ENCODE measurements at regions not wholly inside any gene's neighbourhood (a gene's known extent, or its start where the extent isn't known, plus 50 kb on each side); places are given as distances from the start of the nearest gene placed in this dataset.

GRCh38 chr5:60014331-60014730, 120.8 kb upstream of the PDE4D start:
- TF ChIP-seq, protein P1, sequence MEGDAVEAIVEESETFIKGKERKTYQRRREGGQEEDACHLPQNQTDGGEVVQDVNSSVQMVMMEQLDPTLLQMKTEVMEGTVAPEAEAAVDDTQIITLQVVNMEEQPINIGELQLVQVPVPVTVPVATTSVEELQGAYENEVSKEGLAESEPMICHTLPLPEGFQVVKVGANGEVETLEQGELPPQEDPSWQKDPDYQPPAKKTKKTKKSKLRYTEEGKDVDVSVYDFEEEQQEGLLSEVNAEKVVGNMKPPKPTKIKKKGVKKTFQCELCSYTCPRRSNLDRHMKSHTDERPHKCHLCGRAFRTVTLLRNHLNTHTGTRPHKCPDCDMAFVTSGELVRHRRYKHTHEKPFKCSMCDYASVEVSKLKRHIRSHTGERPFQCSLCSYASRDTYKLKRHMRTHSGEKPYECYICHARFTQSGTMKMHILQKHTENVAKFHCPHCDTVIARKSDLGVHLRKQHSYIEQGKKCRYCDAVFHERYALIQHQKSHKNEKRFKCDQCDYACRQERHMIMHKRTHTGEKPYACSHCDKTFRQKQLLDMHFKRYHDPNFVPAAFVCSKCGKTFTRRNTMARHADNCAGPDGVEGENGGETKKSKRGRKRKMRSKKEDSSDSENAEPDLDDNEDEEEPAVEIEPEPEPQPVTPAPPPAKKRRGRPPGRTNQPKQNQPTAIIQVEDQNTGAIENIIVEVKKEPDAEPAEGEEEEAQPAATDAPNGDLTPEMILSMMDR (IDR thresholded peaks at IDR 0.05): no peak
- no peak for TF ChIP-seq EZH2 (IDR thresholded peaks at IDR 0.05; ENCODE audit: borderline replicate concordance, insufficient read depth, low read depth, low read length, poor library complexity, severe bottlenecking)
